NCI-H460 (cell line): ENCODE measurements at regions not wholly inside any gene's neighbourhood (a gene's known extent, or its start where the extent isn't known, plus 50 kb on each side); places are given as distances from the start of the nearest gene placed in this dataset.
A peak's percentile ranks its signal among the peaks of the same experiment; 100 is the strongest.
"Not testable (repeated sequence)": the region's sequence is repeated elsewhere in the genome, so short reads cannot be mapped to it uniquely, and the experiment has no call there.

Source experiments
- DNase-seq: peaks from one replicate; pipeline ENCODE4 v3.0.0-alpha.2; 2016; ENCODE audit warnings: low read depth; ENCODE audit errors: extremely low read depth

- no peak for DNase-seq
Measured at GRCh38 chr6:134647861-134648260, 302.0 kb downstream of the ALDH8A1 start.

GRCh38 chr6:134642819-134643218, 307.1 kb downstream of the ALDH8A1 start:
- DNase-seq, result no peak

- DNase-seq, result no peak
Measured at GRCh38 chr6:134642279-134642678, 307.6 kb downstream of the ALDH8A1 start.

- peak; percentile 76 for DNase-seq
Measured at GRCh38 chr6:134640975-134641429, 308.9 kb downstream of the ALDH8A1 start.

- no peak for DNase-seq
Measured at GRCh38 chr6:134640229-134640628, 309.7 kb downstream of the ALDH8A1 start.

- no peak for DNase-seq
Measured at GRCh38 chr6:134637847-134638437, 312.0 kb downstream of the ALDH8A1 start.

- DNase-seq, result no peak
Measured at GRCh38 chr6:134637282-134637681, 312.6 kb downstream of the ALDH8A1 start.

GRCh38 chr6:134636186-134636799, 313.6 kb downstream of the ALDH8A1 start:
- no peak for DNase-seq

- DNase-seq, result no peak
Measured at GRCh38 chr6:134634966-134635365, 314.9 kb downstream of the ALDH8A1 start.

- no peak for DNase-seq
Measured at GRCh38 chr6:134634466-134634865, 315.4 kb downstream of the ALDH8A1 start.

GRCh38 chr6:134632982-134633940, 315.3 kb upstream of the SGK1 start:
- DNase-seq, result not testable (repeated sequence)

- no peak for DNase-seq
Measured at GRCh38 chr6:134632024-134632423, 314.1 kb upstream of the SGK1 start.

- no peak for DNase-seq
Measured at GRCh38 chr6:134631398-134631924, 313.5 kb upstream of the SGK1 start.

GRCh38 chr6:134630508-134631121, 312.7 kb upstream of the SGK1 start:
- DNase-seq, result no peak

GRCh38 chr6:134628154-134628553, 310.2 kb upstream of the SGK1 start:
- no peak for DNase-seq

GRCh38 chr6:134627707-134628106, 309.8 kb upstream of the SGK1 start:
- DNase-seq, result no peak

GRCh38 chr6:134626589-134626988, 308.7 kb upstream of the SGK1 start:
- no peak for DNase-seq

GRCh38 chr6:134626086-134626485, 308.2 kb upstream of the SGK1 start:
- DNase-seq, result no peak

GRCh38 chr6:134624781-134625180, 306.9 kb upstream of the SGK1 start:
- no peak for DNase-seq

- DNase-seq, result no peak
Measured at GRCh38 chr6:134623401-134623800, 305.5 kb upstream of the SGK1 start.
